IMR-90 (cell line): ENCODE measurements at regions not wholly inside any gene's neighbourhood (a gene's known extent, or its start where the extent isn't known, plus 50 kb on each side); places are given as distances from the start of the nearest gene placed in this dataset.

Experiments used
- ATAC-seq: fragments of 200-7000 bp; cut with Tn5 transposase; 2 replicates; pipeline ENCODE4 v1.9.1; 2020; ENCODE audit warnings: low read depth, mild to moderate bottlenecking, moderate library complexity
- BruUV-seq: library from RNA; stranded (reverse); fragments of 400-500 nt; replicated peaks from 2 replicates; lab custom pipeline; 2021; lab: Mats Ljungman, UMichigan
- CTCF ChIA-PET: fragments of 300-600 bp; formaldehyde crosslinking; extraction: SDS; loops from one replicate; lab custom pipeline; 2021; ENCODE audit warnings: antibody characterized with exemption; lab: Yijun Ruan, JAX
- POLR2A ChIA-PET: fragments of 300-600 bp; sonication (Branson Sonifier 250); formaldehyde crosslinking; loops from one replicate; lab custom pipeline; 2022; ENCODE audit warnings: antibody characterized with exemption; ENCODE audit not compliant: unreplicated experiment; lab: Charles Lee
- DNase-seq: peaks from one replicate; pipeline ENCODE4 v3.0.0; 2013
- H2AFZ ChIP-seq: replicated peaks from 2 replicates; pipeline ENCODE3; 2013; ENCODE audit warnings: low read length, mild to moderate bottlenecking; ENCODE audit not compliant: poor library complexity
- H2AK5ac ChIP-seq: 2 replicates; pipeline ENCODE4 v1.6.1; 2013; ENCODE audit warnings: low read depth, low read length, inconsistent platforms
- H2AK9ac ChIP-seq: replicated peaks from 2 replicates; pipeline ENCODE3; 2013; ENCODE audit warnings: mild to moderate bottlenecking, low read depth, low read length, moderate library complexity; ENCODE audit not compliant: poor library complexity
- H2BK120ac ChIP-seq: 2 replicates; pipeline ENCODE4 v1.6.1; 2013; ENCODE audit warnings: low read depth, low read length, inconsistent platforms
- H2BK15ac ChIP-seq: 3 replicates; pipeline ENCODE4 v1.6.1; 2013; ENCODE audit warnings: low read depth, low read length, inconsistent platforms
- H2BK20ac ChIP-seq: 2 replicates; pipeline ENCODE4 v1.6.1; 2013; ENCODE audit warnings: low read depth, mild to moderate bottlenecking, inconsistent platforms, low read length, moderate library complexity
- H2BK5ac ChIP-seq: 2 replicates; pipeline ENCODE4 v1.6.1; 2013; ENCODE audit warnings: mild to moderate bottlenecking, low read depth, low read length, inconsistent platforms; ENCODE audit not compliant: poor library complexity, severe bottlenecking
- H3K14ac ChIP-seq: replicated peaks from 2 replicates; pipeline ENCODE4 v1.6.1; 2013; ENCODE audit warnings: low read depth, low read length, inconsistent platforms
- H3K18ac ChIP-seq: 2 replicates; pipeline ENCODE4 v1.6.1; 2013; ENCODE audit warnings: low read depth, low read length, control low read depth
- H3K23ac ChIP-seq: 2 replicates; pipeline ENCODE4 v1.6.1; 2013; ENCODE audit warnings: low read depth, low read length, inconsistent platforms
- H3K27ac ChIP-seq: 2 replicates; pipeline ENCODE4 v1.5.1; 2013; ENCODE audit warnings: mild to moderate bottlenecking, control low read depth, low read length; ENCODE audit not compliant: insufficient read depth
- H3K27me3 ChIP-seq: 2 replicates; pipeline ENCODE4 v1.6.1; 2013; ENCODE audit warnings: low read length; ENCODE audit not compliant: control insufficient read depth, insufficient read depth
- H3K36me3 ChIP-seq: 2 replicates; pipeline ENCODE4 v1.6.1; 2013; ENCODE audit warnings: low read length, mixed read lengths; ENCODE audit not compliant: control insufficient read depth, insufficient read depth
- H3K4ac ChIP-seq: 2 replicates; pipeline ENCODE4 v1.6.1; 2013; ENCODE audit warnings: low read depth, low read length, inconsistent platforms
- H3K4me1 ChIP-seq: 2 replicates; pipeline ENCODE4 v1.6.1; 2013; ENCODE audit warnings: low read length, mixed read lengths; ENCODE audit not compliant: control insufficient read depth, insufficient read depth
- H3K4me2 ChIP-seq: 2 replicates; pipeline ENCODE4 v1.6.1; 2013; ENCODE audit warnings: low read depth, mild to moderate bottlenecking, control low read depth, low read length, moderate library complexity
- H3K4me3 ChIP-seq: 2 replicates; pipeline ENCODE4 v1.5.1; 2013; ENCODE audit warnings: low read depth, mild to moderate bottlenecking, control low read depth, low read length, moderate library complexity; ENCODE audit not compliant: insufficient read depth
- H3K56ac ChIP-seq: 2 replicates; pipeline ENCODE4 v1.6.1; 2013; ENCODE audit warnings: low read length, inconsistent platforms; ENCODE audit not compliant: insufficient read depth; ENCODE audit errors: extremely low read depth
- H3K79me1 ChIP-seq, 2 experiments: 2 replicates each; pipeline ENCODE4 v1.6.1; 2013; ENCODE audit warnings: low read length in 2 of 2, inconsistent platforms in 1 of 2, low read depth in 1 of 2
- H3K9ac ChIP-seq: 2 replicates; pipeline ENCODE4 v1.6.1; 2013; ENCODE audit warnings: low read depth, low read length, control low read depth
- H3K9me1 ChIP-seq: 2 replicates; pipeline ENCODE4 v1.6.1; 2013; ENCODE audit warnings: low read length, inconsistent platforms; ENCODE audit not compliant: insufficient read depth
- H3K9me3 ChIP-seq: 2 replicates; pipeline ENCODE4 v1.6.1; 2013; ENCODE audit warnings: low read length; ENCODE audit not compliant: control insufficient read depth, insufficient read depth
- H4K20me1 ChIP-seq: 2 replicates; pipeline ENCODE4 v1.6.1; 2013; ENCODE audit warnings: low read length, inconsistent platforms; ENCODE audit not compliant: insufficient read depth
- H4K5ac ChIP-seq: 2 replicates; pipeline ENCODE4 v1.6.1; 2013; ENCODE audit warnings: mild to moderate bottlenecking, low read depth, low read length, control low read depth
- H4K8ac ChIP-seq, 2 experiments: 2 replicates each; pipeline ENCODE4 v1.6.1; 2013; ENCODE audit warnings: low read depth in 2 of 2, low read length in 2 of 2, control low read depth in 1 of 2, inconsistent platforms in 1 of 2
- H4K91ac ChIP-seq: 2 replicates; pipeline ENCODE4 v1.6.1; 2013; ENCODE audit warnings: low read depth, low read length, inconsistent platforms; ENCODE audit not compliant: insufficient read depth
- CEBPB ChIP-seq: IDR thresholded peaks from 2 replicates; pipeline ENCODE4 v1.6.1; 2012; ENCODE audit warnings: low read depth, low read length, improper control_type of control experiment
- CHD1 ChIP-seq: IDR thresholded peaks from 2 replicates; pipeline ENCODE4 v1.6.1; 2012; ENCODE audit warnings: low read depth, low read length, improper control_type of control experiment
- FOS ChIP-seq: fragments of 150-350 bp; IDR thresholded peaks from 2 replicates; pipeline ENCODE4 v1.6.1; 2016; ENCODE audit warnings: low read depth, low read length
- MAFK ChIP-seq: IDR thresholded peaks from 2 replicates; pipeline ENCODE4 v1.6.1; 2012; ENCODE audit warnings: low read depth, low read length, improper control_type of control experiment
- MAZ ChIP-seq: IDR thresholded peaks from 2 replicates; pipeline ENCODE4 v1.6.1; 2012; ENCODE audit warnings: low read depth, mild to moderate bottlenecking, low read length, improper control_type of control experiment, moderate library complexity, borderline replicate concordance
- MXI1 ChIP-seq: IDR thresholded peaks from 2 replicates; pipeline ENCODE4 v1.6.1; 2012; ENCODE audit warnings: low read depth, mild to moderate bottlenecking, low read length, moderate library complexity, borderline replicate concordance
- NFE2L2 ChIP-seq: fragments of 150-350 bp; IDR thresholded peaks from 2 replicates; pipeline ENCODE4 v1.6.1; 2016; ENCODE audit warnings: low read depth, mild to moderate bottlenecking, low read length
- POLR2A ChIP-seq: IDR thresholded peaks from 2 replicates; pipeline ENCODE4 v1.6.1; 2012; ENCODE audit warnings: mild to moderate bottlenecking, low read depth, low read length
- RAD21 ChIP-seq: IDR thresholded peaks from 2 replicates; pipeline ENCODE4 v1.6.1; 2012; ENCODE audit warnings: low read length, improper control_type of control experiment
- RCOR1 ChIP-seq: IDR thresholded peaks from 2 replicates; pipeline ENCODE4 v1.6.1; 2012; ENCODE audit warnings: mild to moderate bottlenecking, low read length, improper control_type of control experiment; ENCODE audit not compliant: insufficient replicate concordance
- RFX5 ChIP-seq: IDR thresholded peaks from 2 replicates; pipeline ENCODE4 v1.8.0; 2012; ENCODE audit warnings: low read depth, mild to moderate bottlenecking, low read length, moderate library complexity
- SMC3 ChIP-seq: fragments of 150-350 bp; IDR thresholded peaks from 2 replicates; pipeline ENCODE4 v1.6.1; 2016; ENCODE audit warnings: low read depth, mild to moderate bottlenecking, antibody characterized with exemption, low read length, moderate library complexity
- WGBS, 2 experiments: methylation state at CpG; one replicate each; pipeline versions ENCODE4 v1.1.5 to v1.1.7; 2013; ENCODE audit warnings: missing lambda C conversion rate in 2 of 2; ENCODE audit not compliant: insufficient read length in 1 of 2; ENCODE audit errors: extremely low coverage in 2 of 2; 5-methylcytosine and 5-hydroxymethylcytosine counted together
- dilution Hi-C: fragments of 300-500 bp; cut with HindIII; formaldehyde crosslinking; loops from one replicate; pipeline ENCODE4 v1.14.3; 2018; ENCODE audit warnings: low sequenced_read_pairs; ENCODE audit not compliant: unreplicated experiment
- in situ Hi-C: fragments of 300-500 bp; cut with MboI; formaldehyde crosslinking; loops from 3 replicates; pipeline ENCODE4 v1.14.3; 2019; ENCODE audit warnings: low sequenced_read_pairs, inconsistent platforms, mixed read lengths
- intact Hi-C: fragments of 100-400 bp; cut with micrococcal nuclease; formaldehyde crosslinking; loops from 2 replicates; pipeline ENCODE4 v1.10.0; 2022
- TF ChIP-seq, protein P1 (sequence below): fragments of 150-350 bp; IDR thresholded peaks from 2 replicates; pipeline ENCODE4 v1.6.1; 2016; ENCODE audit warnings: low read depth, mild to moderate bottlenecking, low read length, moderate library complexity, borderline replicate concordance
- TF ChIP-seq, protein P2 (sequence below): fragments of 150-350 bp; IDR thresholded peaks from 2 replicates; pipeline ENCODE4 v1.6.1; 2017; ENCODE audit warnings: mild to moderate bottlenecking, antibody characterized with exemption, low read length, low read depth
- TF ChIP-seq, protein P3 (sequence below): conservative IDR thresholded peaks from 2 replicates; pipeline ENCODE4 v1.5.1; 2012; ENCODE audit warnings: mild to moderate bottlenecking, low read depth, low read length, improper control_type of control experiment

DNA sequence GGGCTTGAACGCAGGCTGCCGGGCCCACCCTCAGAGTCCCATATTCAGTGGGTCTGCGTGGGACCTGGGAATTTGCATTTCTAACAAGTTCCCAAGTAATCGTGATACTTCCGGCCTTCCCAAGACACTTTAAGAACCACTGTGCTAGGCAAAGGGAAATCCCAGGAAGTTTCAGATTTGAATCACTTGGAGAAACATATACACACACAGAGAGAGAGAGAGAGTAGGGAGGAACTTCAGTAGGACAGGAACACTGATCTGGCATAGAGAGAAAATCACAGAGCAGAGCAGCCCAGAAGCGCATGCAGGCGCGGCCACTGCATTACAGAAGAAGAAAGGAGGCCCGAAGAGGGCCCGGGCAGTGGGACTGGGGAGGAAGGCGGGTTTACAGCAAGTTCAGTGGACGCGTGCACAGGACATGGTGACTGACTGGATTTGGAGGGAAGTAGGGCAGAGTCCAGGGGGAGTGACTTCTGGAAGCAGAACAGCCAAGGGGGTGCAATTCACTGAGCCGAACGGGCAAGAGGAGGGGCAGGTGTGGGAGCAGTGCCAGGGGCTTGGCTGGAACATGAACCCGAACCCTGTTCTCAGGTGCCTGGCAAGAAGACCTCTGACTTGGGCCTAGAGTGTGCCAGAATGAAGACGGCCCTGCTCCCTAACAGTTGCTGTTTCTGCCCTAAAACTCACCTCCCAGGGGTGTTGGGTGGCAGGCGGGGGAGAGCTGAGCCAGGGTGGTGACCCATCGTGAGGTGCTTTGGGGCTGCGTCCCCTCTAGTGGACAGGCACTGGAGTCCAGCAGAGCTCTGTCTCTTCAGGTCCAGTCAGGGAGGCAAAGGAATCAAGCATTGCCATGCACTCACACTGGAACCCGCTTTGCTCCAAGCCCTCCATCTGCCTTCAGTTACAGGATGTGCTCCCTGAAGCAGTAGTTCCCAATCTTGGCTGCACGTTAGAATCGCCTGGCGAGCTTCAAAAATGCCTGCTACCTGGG lies 101.3 kb upstream of the HES1 start:
- Histone ChIP-seq H2AK9ac (no peak overlapping the region), H3K4me3 (no peak overlapping the region), H3K4ac (no peak overlapping the region), H2AK5ac (no peak overlapping the region), H2BK120ac (no peak overlapping the region), H3K9me3 (no peaks in the 10 kb centered on the region), H4K5ac (no peak overlapping the region), H3K14ac (no peak overlapping the region), H2BK15ac (no peak overlapping the region), H2BK20ac (no peak overlapping the region), H3K27me3 (peaks cover 46% of the 10 kb centered on the region), H3K4me2 (no peak overlapping the region), H3K23ac (no peak overlapping the region), H3K27ac (no peak overlapping the region), H3K4me1 (no peaks in the 10 kb centered on the region), H4K91ac (no peak overlapping the region), H2AFZ (no peak overlapping the region), H3K36me3 (no peaks in the 10 kb centered on the region), H3K56ac (no peak overlapping the region), H3K9ac (no peak overlapping the region), H3K79me1 (no peaks in the 10 kb centered on the region), H2BK5ac (no peak overlapping the region), H4K20me1 (no peaks in the 10 kb centered on the region), H3K9me1 (no peaks in the 10 kb centered on the region), H4K8ac (no peak overlapping the region), H3K18ac (no peak overlapping the region)
- CTCF ChIA-PET = no interaction called here
- ATAC-seq (no peak), DNase-seq (no peak)
- in situ Hi-C loops (no loop called here), intact Hi-C loops (no loop called here), dilution Hi-C loops (no loop called here)
- POLR2A ChIA-PET = no interaction called here
- WGBS, 2 experiments = 83% methylated on average over 12 of the region's 24 CpGs; no CpG with 5 or more reads in 1 of the 2 experiments
- BruUV-seq = no TSS peak
- TF ChIP-seq MAFK (no peak), MXI1 (no peak), FOS (no peak), NFE2L2 (no peak), CEBPB (no peak), RAD21 (no peak), SMC3 (no peak), MAZ (no peak), CHD1 (no peak), POLR2A (no peak), RCOR1 (no peak), RFX5 (no peak)
- TF ChIP-seq, protein P1, sequence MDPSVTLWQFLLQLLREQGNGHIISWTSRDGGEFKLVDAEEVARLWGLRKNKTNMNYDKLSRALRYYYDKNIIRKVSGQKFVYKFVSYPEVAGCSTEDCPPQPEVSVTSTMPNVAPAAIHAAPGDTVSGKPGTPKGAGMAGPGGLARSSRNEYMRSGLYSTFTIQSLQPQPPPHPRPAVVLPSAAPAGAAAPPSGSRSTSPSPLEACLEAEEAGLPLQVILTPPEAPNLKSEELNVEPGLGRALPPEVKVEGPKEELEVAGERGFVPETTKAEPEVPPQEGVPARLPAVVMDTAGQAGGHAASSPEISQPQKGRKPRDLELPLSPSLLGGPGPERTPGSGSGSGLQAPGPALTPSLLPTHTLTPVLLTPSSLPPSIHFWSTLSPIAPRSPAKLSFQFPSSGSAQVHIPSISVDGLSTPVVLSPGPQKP = no peak
- TF ChIP-seq, protein P2, sequence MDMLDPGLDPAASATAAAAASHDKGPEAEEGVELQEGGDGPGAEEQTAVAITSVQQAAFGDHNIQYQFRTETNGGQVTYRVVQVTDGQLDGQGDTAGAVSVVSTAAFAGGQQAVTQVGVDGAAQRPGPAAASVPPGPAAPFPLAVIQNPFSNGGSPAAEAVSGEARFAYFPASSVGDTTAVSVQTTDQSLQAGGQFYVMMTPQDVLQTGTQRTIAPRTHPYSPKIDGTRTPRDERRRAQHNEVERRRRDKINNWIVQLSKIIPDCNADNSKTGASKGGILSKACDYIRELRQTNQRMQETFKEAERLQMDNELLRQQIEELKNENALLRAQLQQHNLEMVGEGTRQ = no peak
- TF ChIP-seq, protein P3, sequence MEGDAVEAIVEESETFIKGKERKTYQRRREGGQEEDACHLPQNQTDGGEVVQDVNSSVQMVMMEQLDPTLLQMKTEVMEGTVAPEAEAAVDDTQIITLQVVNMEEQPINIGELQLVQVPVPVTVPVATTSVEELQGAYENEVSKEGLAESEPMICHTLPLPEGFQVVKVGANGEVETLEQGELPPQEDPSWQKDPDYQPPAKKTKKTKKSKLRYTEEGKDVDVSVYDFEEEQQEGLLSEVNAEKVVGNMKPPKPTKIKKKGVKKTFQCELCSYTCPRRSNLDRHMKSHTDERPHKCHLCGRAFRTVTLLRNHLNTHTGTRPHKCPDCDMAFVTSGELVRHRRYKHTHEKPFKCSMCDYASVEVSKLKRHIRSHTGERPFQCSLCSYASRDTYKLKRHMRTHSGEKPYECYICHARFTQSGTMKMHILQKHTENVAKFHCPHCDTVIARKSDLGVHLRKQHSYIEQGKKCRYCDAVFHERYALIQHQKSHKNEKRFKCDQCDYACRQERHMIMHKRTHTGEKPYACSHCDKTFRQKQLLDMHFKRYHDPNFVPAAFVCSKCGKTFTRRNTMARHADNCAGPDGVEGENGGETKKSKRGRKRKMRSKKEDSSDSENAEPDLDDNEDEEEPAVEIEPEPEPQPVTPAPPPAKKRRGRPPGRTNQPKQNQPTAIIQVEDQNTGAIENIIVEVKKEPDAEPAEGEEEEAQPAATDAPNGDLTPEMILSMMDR = no peak
